Mesenchymal stem cell (in vitro differentiated cells and primary cell): ENCODE measurements at regions not wholly inside any gene's neighbourhood (a gene's known extent, or its start where the extent isn't known, plus 50 kb on each side); places are given as distances from the start of the nearest gene placed in this dataset.

ENCODE experiments used
- DNase-seq: peaks from one replicate; pipeline ENCODE4 v3.0.0-alpha.2; 2013
- H2AFZ ChIP-seq: one replicate; pipeline ENCODE4 v1.6.1; 2013; ENCODE audit warnings: low read depth, mild to moderate bottlenecking, control low read depth, inconsistent platforms, low read length, moderate library complexity
- H2AK5ac ChIP-seq: 2 replicates; pipeline ENCODE4 v1.6.1; 2013; ENCODE audit warnings: low read length, moderate library complexity, mild to moderate bottlenecking, inconsistent platforms; ENCODE audit not compliant: severe bottlenecking
- H2BK120ac ChIP-seq: one replicate; pipeline ENCODE4 v1.6.1; 2013; ENCODE audit warnings: low read depth, mild to moderate bottlenecking, inconsistent platforms, low read length, moderate library complexity
- H2BK12ac ChIP-seq, 2 experiments: one replicate each; pipeline ENCODE4 v1.6.1; 2013; ENCODE audit warnings: inconsistent platforms in 2 of 2, low read length in 2 of 2, mild to moderate bottlenecking in 2 of 2, moderate library complexity in 2 of 2, control low read depth in 1 of 2
- H2BK15ac ChIP-seq: one replicate; pipeline ENCODE4 v1.6.1; 2013; ENCODE audit warnings: mild to moderate bottlenecking, low read depth, inconsistent platforms; ENCODE audit not compliant: poor library complexity, severe bottlenecking
- H2BK5ac ChIP-seq: 2 replicates; pipeline ENCODE4 v1.6.1; 2013; ENCODE audit warnings: low read depth, mild to moderate bottlenecking, low read length, control low read depth, inconsistent platforms; ENCODE audit not compliant: poor library complexity, severe bottlenecking
- H3K14ac ChIP-seq, 2 experiments: one replicate each; pipeline ENCODE4 v1.6.1; 2013; ENCODE audit warnings: inconsistent platforms in 2 of 2, low read length in 2 of 2, control low read depth in 1 of 2, mild to moderate bottlenecking in 1 of 2, moderate library complexity in 1 of 2
- H3K18ac ChIP-seq, 2 experiments: one replicate each; pipeline ENCODE4 v1.6.1; 2013; ENCODE audit warnings: inconsistent platforms in 2 of 2, low read length in 2 of 2, control low read depth in 1 of 2, low read depth in 1 of 2, mild to moderate bottlenecking in 1 of 2
- H3K23ac ChIP-seq, 2 experiments: one replicate each; pipeline ENCODE4 v1.6.1; 2013; ENCODE audit warnings: inconsistent platforms in 2 of 2, low read length in 2 of 2, mild to moderate bottlenecking in 2 of 2, moderate library complexity in 2 of 2, control low read depth in 1 of 2
- H3K27ac ChIP-seq: 2 replicates; pipeline ENCODE4 v1.5.1; 2013; ENCODE audit warnings: mild to moderate bottlenecking, moderate library complexity, low read length, control low read depth, inconsistent platforms; ENCODE audit not compliant: poor library complexity, severe bottlenecking
- H3K27me3 ChIP-seq, 2 experiments: 2 replicates each; pipeline versions ENCODE4 v1.6.1 to v1.7.0; 2013; ENCODE audit warnings: low read length in 2 of 2, mild to moderate bottlenecking in 2 of 2, moderate library complexity in 2 of 2, control low read depth in 1 of 2, inconsistent platforms in 1 of 2; ENCODE audit not compliant: control insufficient read depth in 1 of 2, insufficient read depth in 1 of 2
- H3K36me3 ChIP-seq, 2 experiments: 2 replicates each; pipeline versions ENCODE4 v1.6.1 to v1.7.0; 2013; ENCODE audit warnings: low read length in 2 of 2, control low read depth in 1 of 2, inconsistent platforms in 1 of 2, low read depth in 1 of 2, mild to moderate bottlenecking in 1 of 2; ENCODE audit not compliant: insufficient read depth in 2 of 2, control insufficient read depth in 1 of 2
- H3K4ac ChIP-seq, 2 experiments: one replicate each; pipeline ENCODE4 v1.6.1; 2013; ENCODE audit warnings: inconsistent platforms in 2 of 2, low read length in 2 of 2, mild to moderate bottlenecking in 2 of 2, moderate library complexity in 2 of 2, control low read depth in 1 of 2, low read depth in 1 of 2
- H3K4me1 ChIP-seq: 2 replicates; pipeline ENCODE4 v1.6.1; 2013; ENCODE audit warnings: low read depth, low read length, control low read depth; ENCODE audit not compliant: control insufficient read depth, insufficient read depth
- H3K4me2 ChIP-seq: 2 replicates; pipeline ENCODE4 v1.6.1; 2013; ENCODE audit warnings: low read length, mild to moderate bottlenecking, inconsistent platforms; ENCODE audit not compliant: poor library complexity, severe bottlenecking
- H3K4me3 ChIP-seq, 2 experiments: 2 replicates each; pipeline versions ENCODE4 v1.5.1 to v1.7.0; 2013; ENCODE audit warnings: low read length in 2 of 2, mild to moderate bottlenecking in 2 of 2, control low read depth in 1 of 2, low read depth in 1 of 2; ENCODE audit not compliant: insufficient read depth in 1 of 2
- H3K79me1 ChIP-seq: replicated peaks from 2 replicates; pipeline ENCODE4 v1.6.1; 2013; ENCODE audit warnings: mild to moderate bottlenecking, control low read depth, low read length, inconsistent platforms; ENCODE audit not compliant: poor library complexity, severe bottlenecking
- H3K9ac ChIP-seq: 2 replicates; pipeline ENCODE4 v1.7.0; 2013; ENCODE audit warnings: mild to moderate bottlenecking, low read length, moderate library complexity
- H3K9me3 ChIP-seq: 2 replicates; pipeline ENCODE4 v1.7.0; 2013; ENCODE audit warnings: mild to moderate bottlenecking, low read length; ENCODE audit not compliant: control insufficient read depth
- H4K8ac ChIP-seq: one replicate; pipeline ENCODE4 v1.6.1; 2013; ENCODE audit warnings: inconsistent platforms, mild to moderate bottlenecking, low read length, moderate library complexity
- H4K91ac ChIP-seq: one replicate; pipeline ENCODE4 v1.6.1; 2013; ENCODE audit warnings: mild to moderate bottlenecking, low read length, inconsistent platforms
- WGBS: methylation state at CpG from one replicate; pipeline ENCODE4 v1.1.7; 2013; ENCODE audit warnings: mixed read lengths; 5-methylcytosine and 5-hydroxymethylcytosine counted together

DNA sequence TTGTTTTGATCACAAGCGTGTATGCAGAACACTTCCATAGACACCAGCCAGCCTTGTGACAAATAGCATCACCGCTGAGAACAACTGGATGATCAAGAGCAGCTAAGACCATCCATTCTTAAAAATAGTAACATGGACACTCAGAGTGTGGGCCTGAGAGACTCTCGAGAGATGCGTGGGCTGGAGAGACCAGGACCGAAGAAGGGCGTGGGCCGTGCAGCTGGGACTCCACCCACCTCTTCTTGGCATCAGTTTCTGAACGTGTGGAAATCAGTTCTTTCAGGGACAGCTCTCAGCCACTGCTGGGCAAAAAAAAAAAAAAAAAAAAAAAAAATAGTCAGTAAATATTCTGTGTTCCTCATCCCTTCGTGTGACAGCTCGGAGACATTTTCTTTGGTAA lies 314.5 kb upstream of the CDH4 start:
- Histone ChIP-seq H3K36me3 (no peaks in the 10 kb centered on the region), H3K9me3 (no peaks in the 10 kb centered on the region), H3K79me1 (no peaks in the 10 kb centered on the region), H3K27ac (no peak overlapping the region), H3K27me3 (no peaks in the 10 kb centered on the region), H3K23ac (no peak overlapping the region), H4K8ac (no peak overlapping the region), H3K4me2 (no peak overlapping the region), H2BK5ac (no peak overlapping the region), H2AK5ac (no peak overlapping the region), H2BK15ac (no peak overlapping the region), H2BK12ac (no peak overlapping the region), H2BK120ac (no peak overlapping the region), H3K14ac (no peak overlapping the region), H3K4ac (no peak overlapping the region), H3K9ac (no peak overlapping the region), H2AFZ (no peak overlapping the region), H3K18ac (no peak overlapping the region), H4K91ac (no peak overlapping the region), H3K4me1 (no peaks in the 10 kb centered on the region), H3K4me3 (no peak overlapping the region)
- no peak for DNase-seq
- 76% methylated on average over 8 of the region's 10 CpGs for WGBS

DNA sequence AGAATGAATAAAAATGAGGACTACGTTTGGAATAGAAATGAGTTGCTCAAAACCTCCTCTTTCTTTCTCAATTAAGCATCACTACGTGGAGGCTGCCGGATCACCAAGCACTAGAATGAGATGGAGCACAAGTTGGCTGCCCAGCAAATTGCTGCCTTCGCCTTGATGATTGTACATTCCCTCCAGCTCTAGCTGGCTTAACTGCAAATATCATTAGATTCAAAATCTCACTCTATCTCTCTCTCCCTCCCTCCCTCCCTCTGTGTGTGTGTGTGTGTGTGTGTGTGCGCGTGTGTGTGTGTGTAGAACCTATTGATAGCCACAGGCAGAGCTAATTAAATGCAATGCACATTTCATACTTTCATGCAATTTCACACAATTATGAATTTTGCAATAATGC lies 310.7 kb upstream of the CDH4 start:
- no peak for DNase-seq
- H4K91ac ChIP-seq: no peak overlapping the region
- H2BK15ac ChIP-seq: no peak overlapping the region
- no peak overlapping the region for H2BK120ac ChIP-seq
- H3K36me3 ChIP-seq: no peaks in the 10 kb centered on the region
- H3K79me1 ChIP-seq: no peaks in the 10 kb centered on the region
- no peak overlapping the region for H3K23ac ChIP-seq
- no peak overlapping the region for H2AFZ ChIP-seq
- no peak overlapping the region for H3K27ac ChIP-seq
- no peaks in the 10 kb centered on the region for H3K9me3 ChIP-seq
- no peaks in the 10 kb centered on the region for H3K27me3 ChIP-seq
- H3K4ac ChIP-seq: no peak overlapping the region
- no peaks in the 10 kb centered on the region for H3K4me1 ChIP-seq
- H3K9ac ChIP-seq: no peak overlapping the region
- H3K14ac ChIP-seq: no peak overlapping the region
- no peak overlapping the region for H3K4me3 ChIP-seq
- no peak overlapping the region for H2BK12ac ChIP-seq
- no peak overlapping the region for H2AK5ac ChIP-seq
- no peak overlapping the region for H3K18ac ChIP-seq
- 58% methylated on average over 4 of the region's 6 CpGs for WGBS
- no peak overlapping the region for H2BK5ac ChIP-seq
- no peak overlapping the region for H3K4me2 ChIP-seq
- H4K8ac ChIP-seq: no peak overlapping the region

DNA sequence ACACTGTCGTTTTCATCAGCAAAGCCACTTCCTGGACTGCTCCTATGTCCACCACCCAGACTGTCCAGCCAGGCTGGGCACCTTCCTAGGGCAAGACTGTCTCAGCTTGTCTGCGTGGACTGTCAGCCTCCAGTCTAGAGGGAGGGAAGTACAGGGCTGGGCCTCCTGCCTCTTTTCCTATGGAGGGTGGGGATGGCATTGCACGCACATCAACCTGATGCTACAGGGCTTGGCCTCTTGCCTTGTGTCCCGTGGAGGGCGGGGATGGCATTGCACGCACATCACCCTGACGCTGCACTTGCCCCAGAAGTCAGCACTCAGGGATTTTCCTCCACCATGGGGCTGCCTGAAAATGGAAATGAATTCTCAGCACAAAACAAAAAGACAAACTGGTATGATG lies 304.2 kb upstream of the CDH4 start:
- Histone ChIP-seq H3K9ac (no peak overlapping the region), H2BK5ac (no peak overlapping the region), H3K23ac (no peak overlapping the region), H4K91ac (no peak overlapping the region), H2BK15ac (no peak overlapping the region), H3K4me1 (no peaks in the 10 kb centered on the region), H2BK120ac (no peak overlapping the region), H3K27me3 (no peaks in the 10 kb centered on the region), H2AK5ac (no peak overlapping the region), H3K36me3 (no peaks in the 10 kb centered on the region), H3K9me3 (no peaks in the 10 kb centered on the region), H2AFZ (no peak overlapping the region), H3K27ac (no peak overlapping the region), H2BK12ac (no peak overlapping the region), H3K79me1 (no peaks in the 10 kb centered on the region), H3K14ac (no peak overlapping the region), H3K4ac (no peak overlapping the region), H4K8ac (no peak overlapping the region), H3K4me2 (no peak overlapping the region), H3K4me3 (no peak overlapping the region), H3K18ac (no peak overlapping the region)
- no peak for DNase-seq
- WGBS: 81% methylated on average over 7 of the region's 7 CpGs

DNA sequence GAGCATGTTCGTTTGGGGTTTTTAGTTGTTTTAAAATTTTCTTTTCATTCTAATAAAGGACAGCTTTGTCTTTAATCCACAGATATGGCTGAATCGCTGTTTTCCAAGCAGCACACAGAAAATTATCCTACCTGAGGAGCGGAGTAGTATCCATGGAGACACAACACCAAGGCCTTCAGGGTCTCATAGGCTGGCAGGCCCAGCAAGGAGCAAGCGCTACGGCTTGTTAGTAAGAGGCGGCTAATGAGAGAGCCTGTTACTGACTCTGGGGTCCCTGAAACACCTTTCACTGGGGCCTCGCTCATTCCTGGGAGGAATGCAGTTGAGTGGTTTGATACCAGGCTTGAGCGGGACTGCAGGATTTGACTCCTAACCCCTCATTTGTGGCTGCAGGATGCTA lies 303.8 kb upstream of the CDH4 start:
- H3K14ac ChIP-seq: no peak overlapping the region
- no peaks in the 10 kb centered on the region for H3K27me3 ChIP-seq
- H2AFZ ChIP-seq: no peak overlapping the region
- H3K27ac ChIP-seq: no peak overlapping the region
- H3K4ac ChIP-seq: no peak overlapping the region
- H3K4me3 ChIP-seq: no peak overlapping the region
- H3K36me3 ChIP-seq: no peaks in the 10 kb centered on the region
- no peak overlapping the region for H2BK5ac ChIP-seq
- no peak overlapping the region for H3K9ac ChIP-seq
- no peak overlapping the region for H3K18ac ChIP-seq
- no peak overlapping the region for H2BK120ac ChIP-seq
- no peaks in the 10 kb centered on the region for H3K4me1 ChIP-seq
- no peak for DNase-seq
- H2BK12ac ChIP-seq: no peak overlapping the region
- H3K23ac ChIP-seq: no peak overlapping the region
- H2BK15ac ChIP-seq: no peak overlapping the region
- H4K91ac ChIP-seq: no peak overlapping the region
- H3K4me2 ChIP-seq: no peak overlapping the region
- H3K79me1 ChIP-seq: no peaks in the 10 kb centered on the region
- H3K9me3 ChIP-seq: peaks cover under 1% of the 10 kb centered on the region
- no peak overlapping the region for H4K8ac ChIP-seq
- WGBS: 88% methylated on average over 7 of the region's 8 CpGs
- no peak overlapping the region for H2AK5ac ChIP-seq
